ENCODE measurements at regions not wholly inside any gene's neighbourhood (a gene's known extent, or its start where the extent isn't known, plus 50 kb on each side); places are given as distances from the start of the nearest gene placed in this dataset.

DNA sequence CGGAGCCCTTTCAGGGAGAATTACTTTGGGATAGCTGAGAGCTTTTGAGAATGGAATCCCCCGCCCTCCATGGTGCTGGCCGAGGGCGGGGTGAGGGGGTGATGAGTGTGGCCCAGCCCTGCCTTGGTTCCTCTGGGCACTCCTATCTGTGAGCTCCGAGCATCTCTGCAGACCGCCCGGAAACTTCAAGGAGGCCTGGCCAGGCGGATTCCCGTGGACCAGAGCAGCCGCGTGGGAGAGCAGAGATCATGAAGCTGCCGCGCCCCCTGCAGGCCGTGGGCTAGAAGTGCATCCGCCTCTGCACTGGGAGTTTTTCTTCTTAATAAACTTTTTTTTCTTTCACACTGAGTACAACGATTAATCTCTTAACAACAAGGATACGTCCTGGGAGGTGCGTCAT is 392.9 kb upstream of the EEF2KMT start:
- TF ChIP-seq, protein P1, sequence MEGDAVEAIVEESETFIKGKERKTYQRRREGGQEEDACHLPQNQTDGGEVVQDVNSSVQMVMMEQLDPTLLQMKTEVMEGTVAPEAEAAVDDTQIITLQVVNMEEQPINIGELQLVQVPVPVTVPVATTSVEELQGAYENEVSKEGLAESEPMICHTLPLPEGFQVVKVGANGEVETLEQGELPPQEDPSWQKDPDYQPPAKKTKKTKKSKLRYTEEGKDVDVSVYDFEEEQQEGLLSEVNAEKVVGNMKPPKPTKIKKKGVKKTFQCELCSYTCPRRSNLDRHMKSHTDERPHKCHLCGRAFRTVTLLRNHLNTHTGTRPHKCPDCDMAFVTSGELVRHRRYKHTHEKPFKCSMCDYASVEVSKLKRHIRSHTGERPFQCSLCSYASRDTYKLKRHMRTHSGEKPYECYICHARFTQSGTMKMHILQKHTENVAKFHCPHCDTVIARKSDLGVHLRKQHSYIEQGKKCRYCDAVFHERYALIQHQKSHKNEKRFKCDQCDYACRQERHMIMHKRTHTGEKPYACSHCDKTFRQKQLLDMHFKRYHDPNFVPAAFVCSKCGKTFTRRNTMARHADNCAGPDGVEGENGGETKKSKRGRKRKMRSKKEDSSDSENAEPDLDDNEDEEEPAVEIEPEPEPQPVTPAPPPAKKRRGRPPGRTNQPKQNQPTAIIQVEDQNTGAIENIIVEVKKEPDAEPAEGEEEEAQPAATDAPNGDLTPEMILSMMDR (IDR thresholded peaks at IDR 0.05), result peak in 4 of 6 experiments; percentile 29 to 50 (median 48)
- TF ChIP-seq POLR2AphosphoS5 (IDR thresholded peaks at IDR 0.05), result no peak
- TF ChIP-seq POLR2A (IDR thresholded peaks at IDR 0.05), result no peak
